GM12891 (cell line): ENCODE measurements at regions not wholly inside any gene's neighbourhood (a gene's known extent, or its start where the extent isn't known, plus 50 kb on each side); places are given as distances from the start of the nearest gene placed in this dataset.

Source experiments
- PAX5 ChIP-seq: IDR thresholded peaks from 2 replicates; pipeline ENCODE4 v1.6.1; 2011; ENCODE audit warnings: low read length, moderate library complexity, mild to moderate bottlenecking; ENCODE audit not compliant: insufficient read depth, severe bottlenecking
- POLR2A ChIP-seq: IDR thresholded peaks from 2 replicates; pipeline ENCODE4 v1.6.1; 2011; ENCODE audit warnings: low read depth, low read length, control low read depth
- POLR2AphosphoS5 ChIP-seq: IDR thresholded peaks from 2 replicates; pipeline ENCODE4 v1.6.1; 2011; ENCODE audit warnings: low read depth, low read length, control low read depth
- POU2F2 ChIP-seq: IDR thresholded peaks from 2 replicates; pipeline ENCODE4 v1.6.1; 2011; ENCODE audit warnings: low read depth, mild to moderate bottlenecking, control low read depth, low read length, moderate library complexity
- SPI1 ChIP-seq: IDR thresholded peaks from 2 replicates; pipeline ENCODE4 v1.6.1; 2011; ENCODE audit warnings: low read depth, low read length, control low read depth
- TAF1 ChIP-seq: IDR thresholded peaks from 2 replicates; pipeline ENCODE4 v1.6.1; 2011; ENCODE audit warnings: low read depth, low read length, control low read depth

- TF ChIP-seq POLR2AphosphoS5: no peak
- no peak for TF ChIP-seq POLR2A
- TF ChIP-seq TAF1: no peak
- no peak for TF ChIP-seq SPI1
- no peak for TF ChIP-seq POU2F2
- no peak for TF ChIP-seq PAX5
These were observed 137.2 kb upstream of the TAF11L2 start for GRCh38 chr5:17360879-17361278.
